Breast epithelium (tissue), 4 donors: ENCODE measurements at regions not wholly inside any gene's neighbourhood (a gene's known extent, or its start where the extent isn't known, plus 50 kb on each side); places are given as distances from the start of the nearest gene placed in this dataset.

Experiments used
- DNase-seq, 2 donors: peaks; one replicate each; pipeline ENCODE4 v3.0.0-alpha.2; 2019; ENCODE audit warnings: low spot score in 2 of 2
- H3K27ac ChIP-seq, 2 donors: fragments of 200-600 bp; sonication (generic) in 1 of 2; one replicate each; pipeline ENCODE4 v1.5.1; 2016 to 2019; ENCODE audit warnings: mild to moderate bottlenecking in 1 of 2
- H3K27me3 ChIP-seq, 2 donors: fragments of 200-600 bp; sonication (generic) in 1 of 2; one replicate each; pipeline versions ENCODE4 v1.5.1 to v1.6.0; 2017 to 2019; ENCODE audit warnings: control low read depth in 1 of 2, mild to moderate bottlenecking in 1 of 2
- H3K36me3 ChIP-seq: fragments of 200-600 bp; one replicate; pipeline ENCODE4 v1.5.1; 2019
- H3K4me1 ChIP-seq, 2 donors: fragments of 200-600 bp; sonication (generic); one replicate each; pipeline ENCODE4 v1.5.1; 2016 to 2019; ENCODE audit warnings: control low read depth in 1 of 2
- H3K4me3 ChIP-seq, 3 donors: fragments of 200-600 bp; sonication (generic); 1 replicate in 2 of 3; 2 replicates in 1 of 3; pipeline ENCODE4 v1.5.1; 2016 to 2019; ENCODE audit warnings: mild to moderate bottlenecking in 3 of 3, moderate library complexity in 2 of 3
- H3K9me3 ChIP-seq, 2 donors: fragments of 200-600 bp; sonication (generic) in 1 of 2; one replicate each; pipeline ENCODE4 v1.5.1; 2016 to 2019; ENCODE audit warnings: control low read depth in 1 of 2
- POLR2A ChIP-seq: fragments of 450-650 bp; IDR thresholded peaks from one replicate; pipeline ENCODE4 v1.6.1; 2016; ENCODE audit warnings: antibody characterized with exemption, mild to moderate bottlenecking, moderate library complexity
- POLR2AphosphoS5 ChIP-seq, 3 donors: sonication (generic); formaldehyde crosslinking; IDR thresholded peaks; one replicate each; pipeline ENCODE4 v1.6.1; 2017; ENCODE audit warnings: antibody characterized with exemption in 3 of 3
- intact Hi-C: fragments of 100-400 bp; cut with DNase I; formaldehyde crosslinking; loops from one replicate; pipeline ENCODE4 v1.15.1; 2023; ENCODE audit warnings: low total_unique reads
- TF ChIP-seq, protein P1 (sequence below), 3 donors: fragments of 450-650 bp; IDR thresholded peaks; one replicate each; pipeline ENCODE4 v1.5.1; 2016 to 2017; ENCODE audit warnings: antibody characterized with exemption in 3 of 3, mild to moderate bottlenecking in 3 of 3, moderate library complexity in 3 of 3

GRCh38 chr4:140211693-140212092, 57.7 kb upstream of the MAML3 start:
- intact Hi-C loops: no loop called here
- Histone ChIP-seq H3K9me3 (no peaks in the 10 kb centered on the region), H3K27ac (no peak overlapping the region), H3K36me3 (no peaks in the 10 kb centered on the region), H3K4me1 (no peaks in the 10 kb centered on the region), H3K4me3 (no peak overlapping the region), H3K27me3 (no peaks in the 10 kb centered on the region)
- TF ChIP-seq POLR2A (no peak), POLR2AphosphoS5 (IDR thresholded peaks at IDR 0.05) (no peak)
- TF ChIP-seq, protein P1, sequence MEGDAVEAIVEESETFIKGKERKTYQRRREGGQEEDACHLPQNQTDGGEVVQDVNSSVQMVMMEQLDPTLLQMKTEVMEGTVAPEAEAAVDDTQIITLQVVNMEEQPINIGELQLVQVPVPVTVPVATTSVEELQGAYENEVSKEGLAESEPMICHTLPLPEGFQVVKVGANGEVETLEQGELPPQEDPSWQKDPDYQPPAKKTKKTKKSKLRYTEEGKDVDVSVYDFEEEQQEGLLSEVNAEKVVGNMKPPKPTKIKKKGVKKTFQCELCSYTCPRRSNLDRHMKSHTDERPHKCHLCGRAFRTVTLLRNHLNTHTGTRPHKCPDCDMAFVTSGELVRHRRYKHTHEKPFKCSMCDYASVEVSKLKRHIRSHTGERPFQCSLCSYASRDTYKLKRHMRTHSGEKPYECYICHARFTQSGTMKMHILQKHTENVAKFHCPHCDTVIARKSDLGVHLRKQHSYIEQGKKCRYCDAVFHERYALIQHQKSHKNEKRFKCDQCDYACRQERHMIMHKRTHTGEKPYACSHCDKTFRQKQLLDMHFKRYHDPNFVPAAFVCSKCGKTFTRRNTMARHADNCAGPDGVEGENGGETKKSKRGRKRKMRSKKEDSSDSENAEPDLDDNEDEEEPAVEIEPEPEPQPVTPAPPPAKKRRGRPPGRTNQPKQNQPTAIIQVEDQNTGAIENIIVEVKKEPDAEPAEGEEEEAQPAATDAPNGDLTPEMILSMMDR (IDR thresholded peaks at IDR 0.05): no peak
- DNase-seq: no peak

- Histone ChIP-seq H3K4me3 (no peak overlapping the region), H3K36me3 (no peaks in the 10 kb centered on the region), H3K9me3 (no peaks in the 10 kb centered on the region), H3K27ac (no peak overlapping the region), H3K27me3 (no peaks in the 10 kb centered on the region), H3K4me1 (no peaks in the 10 kb centered on the region)
- intact Hi-C loops: no loop called here
- TF ChIP-seq POLR2A: no peak
- no peak for DNase-seq
Observed at GRCh38 chr4:140211161-140211560, 57.2 kb upstream of the MAML3 start.

DNA sequence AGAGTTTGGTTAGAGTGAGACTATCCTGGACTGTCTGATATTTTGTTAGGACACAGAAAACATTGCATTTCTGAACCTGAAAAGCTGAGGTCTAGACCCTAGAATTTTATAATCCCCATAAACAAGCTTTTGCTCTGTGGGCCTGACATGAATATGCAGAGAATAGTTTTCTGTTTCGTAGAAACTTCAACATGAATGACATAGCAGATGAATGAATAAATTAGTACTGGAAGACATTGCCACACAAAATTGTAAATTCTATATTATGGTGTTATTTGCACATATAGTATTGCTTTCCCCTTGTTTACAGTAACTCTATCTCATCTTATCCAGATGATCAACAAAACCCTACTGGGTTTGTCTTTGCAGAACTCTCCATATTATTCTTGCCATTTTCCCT, 54.9 kb upstream of the MAML3 start:
- H3K27ac ChIP-seq: no peak overlapping the region
- intact Hi-C loops: no loop called here
- no peak for TF ChIP-seq POLR2AphosphoS5 (IDR thresholded peaks at IDR 0.05)
- TF ChIP-seq POLR2A: no peak
- TF ChIP-seq, protein P1 (IDR thresholded peaks at IDR 0.05): no peak

More for the DNA sequence above, 54.9 kb upstream of the MAML3 start:
- no peak for DNase-seq
- H3K4me1 ChIP-seq: no peaks in the 10 kb centered on the region
- no peaks in the 10 kb centered on the region for H3K27me3 ChIP-seq
- H3K4me3 ChIP-seq: no peak overlapping the region
- H3K36me3 ChIP-seq: no peaks in the 10 kb centered on the region
- no peaks in the 10 kb centered on the region for H3K9me3 ChIP-seq
